HEK293 (cell line): ENCODE measurements at regions not wholly inside any gene's neighbourhood (a gene's known extent, or its start where the extent isn't known, plus 50 kb on each side); places are given as distances from the start of the nearest gene placed in this dataset.

Experiments
- CTCF ChIA-PET: fragments of 350-600 bp; formaldehyde crosslinking; extraction: SDS; loops from one replicate; lab custom pipeline; 2021; ENCODE audit warnings: antibody characterized with exemption; lab: Yijun Ruan, JAX
- POLR2A ChIA-PET: fragments of 300-600 bp; formaldehyde crosslinking; extraction: SDS; loops from one replicate; lab custom pipeline; 2020; ENCODE audit warnings: antibody characterized with exemption, inconsistent platforms; lab: Yijun Ruan, JAX
- H3K27ac ChIP-seq: fragments of 200-500 bp; sonication (Bioruptor generic); 2 replicates; pipeline ENCODE4 v1.5.1; 2014; ENCODE audit warnings: low read depth, low read length, control low read depth, inconsistent platforms; ENCODE audit errors: extremely low read depth
- H3K36me3 ChIP-seq, 2 experiments: fragments of 200-500 bp in 1 of 2; sonication (Bioruptor generic) in 1 of 2; 1 replicate in 1 of 2; 2 replicates in 1 of 2; pipeline ENCODE4 v1.5.1; 2014 to 2017; ENCODE audit warnings: inconsistent platforms in 2 of 2, low read length in 2 of 2; ENCODE audit not compliant: control insufficient read depth in 2 of 2, insufficient read depth in 1 of 2
- H3K4me1 ChIP-seq: fragments of 200-500 bp; sonication (Bioruptor generic); 2 replicates; pipeline ENCODE4 v1.5.1; 2014; ENCODE audit warnings: mild to moderate bottlenecking, low read length, inconsistent platforms; ENCODE audit not compliant: control insufficient read depth, insufficient read depth
- H3K4me3 ChIP-seq: 2 replicates; pipeline ENCODE4 v1.5.1; 2011; ENCODE audit warnings: low read depth, mild to moderate bottlenecking, control low read depth, low read length, moderate library complexity
- H3K9me3 ChIP-seq: fragments of 200-500 bp; sonication (Bioruptor generic); 2 replicates; pipeline ENCODE4 v1.5.1; 2014; ENCODE audit warnings: low read depth, low read length, inconsistent platforms; ENCODE audit not compliant: control insufficient read depth, insufficient read depth
- GFI1B ChIP-seq: fragments of 450-650 bp; formaldehyde crosslinking; IDR thresholded peaks from 2 replicates; pipeline ENCODE4 v1.5.1; 2016; ENCODE audit warnings: missing biosample characterization, missing genetic modification characterization
- GLI4 ChIP-seq: fragments of 450-650 bp; formaldehyde crosslinking; IDR thresholded peaks from 2 replicates; pipeline ENCODE4 v1.5.1; 2016; ENCODE audit warnings: missing biosample characterization, missing genetic modification characterization
- HOXC10 ChIP-seq: sonication (generic); formaldehyde crosslinking; IDR thresholded peaks from 2 replicates; pipeline ENCODE4 v1.8.1; 2023; ENCODE audit warnings: mild to moderate bottlenecking, missing genetic modification reagents
- PATZ1 ChIP-seq: fragments of 450-650 bp; formaldehyde crosslinking; IDR thresholded peaks from 2 replicates; pipeline ENCODE4 v1.5.1; 2016; ENCODE audit warnings: missing biosample characterization, missing genetic modification characterization
- SETDB1 ChIP-seq: IDR thresholded peaks from one replicate; pipeline ENCODE4 v1.6.1; 2017; ENCODE audit warnings: mild to moderate bottlenecking, low read length, moderate library complexity, mixed read lengths; ENCODE audit not compliant: insufficient read length
- ZBTB10 ChIP-seq: fragments of 450-650 bp; formaldehyde crosslinking; IDR thresholded peaks from 2 replicates; pipeline ENCODE4 v1.5.1; 2016; ENCODE audit warnings: missing biosample characterization, missing genetic modification characterization
- ZBTB26 ChIP-seq: fragments of 450-650 bp; formaldehyde crosslinking; optimal IDR thresholded peaks from 2 replicates; pipeline ENCODE3; 2016; ENCODE audit warnings: missing biosample characterization, mild to moderate bottlenecking, missing genetic modification characterization
- ZBTB7A ChIP-seq: fragments of 450-650 bp; formaldehyde crosslinking; IDR thresholded peaks from 2 replicates; pipeline ENCODE4 v1.5.1; 2016; ENCODE audit warnings: low read depth, missing biosample characterization, missing genetic modification characterization
- ZNF138 ChIP-seq: fragments of 450-650 bp; formaldehyde crosslinking; IDR thresholded peaks from 2 replicates; pipeline ENCODE4 v1.5.1; 2016; ENCODE audit warnings: missing biosample characterization, missing genetic modification characterization, borderline replicate concordance
- ZNF146 ChIP-seq: fragments of 450-650 bp; formaldehyde crosslinking; IDR thresholded peaks from 2 replicates; pipeline ENCODE4 v1.5.1; 2016; ENCODE audit warnings: missing biosample characterization, missing genetic modification characterization
- ZNF24 ChIP-seq: fragments of 450-650 bp; formaldehyde crosslinking; IDR thresholded peaks from 2 replicates; pipeline ENCODE4 v1.5.1; 2016; ENCODE audit warnings: missing biosample characterization, missing genetic modification characterization
- ZNF423 ChIP-seq: fragments of 450-650 bp; formaldehyde crosslinking; IDR thresholded peaks from 2 replicates; pipeline ENCODE4 v1.5.1; 2016; ENCODE audit warnings: missing biosample characterization, missing genetic modification characterization
- ZNF514 ChIP-seq: fragments of 450-650 bp; formaldehyde crosslinking; IDR thresholded peaks from 2 replicates; pipeline ENCODE4 v1.5.1; 2016; ENCODE audit warnings: missing biosample characterization, missing genetic modification characterization
- ZNF623 ChIP-seq: fragments of 450-650 bp; formaldehyde crosslinking; IDR thresholded peaks from 2 replicates; pipeline ENCODE4 v1.5.1; 2016; ENCODE audit warnings: missing biosample characterization, missing genetic modification characterization
- ZNF629 ChIP-seq: fragments of 450-650 bp; formaldehyde crosslinking; IDR thresholded peaks from 2 replicates; pipeline ENCODE4 v1.5.1; 2017; ENCODE audit warnings: missing biosample characterization, missing genetic modification characterization
- TF ChIP-seq, protein P1 (sequence below): fragments of 450-650 bp; formaldehyde crosslinking; IDR thresholded peaks from 2 replicates; pipeline ENCODE4 v1.5.1; 2016; ENCODE audit warnings: missing biosample characterization, missing genetic modification characterization

DNA sequence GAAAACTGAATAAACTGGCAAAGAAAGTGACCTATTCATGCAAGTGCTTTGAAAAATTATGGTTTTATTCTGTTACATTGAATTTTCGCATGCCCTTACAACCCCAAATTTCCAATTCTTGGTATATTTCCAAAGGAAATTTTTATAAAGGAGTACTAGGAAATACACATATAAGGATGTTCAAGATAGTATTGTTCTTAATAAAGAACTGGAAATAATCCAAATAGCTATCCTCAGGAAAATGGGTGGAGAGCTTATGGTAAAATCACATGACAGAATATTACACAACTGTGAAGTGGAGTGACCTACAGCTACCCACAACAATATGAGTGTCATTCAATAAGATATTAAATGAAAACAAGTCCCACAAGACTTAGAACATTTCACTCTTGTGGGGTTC is 138.9 kb upstream of the BMPER start (continued):
- TF ChIP-seq, protein P1, sequence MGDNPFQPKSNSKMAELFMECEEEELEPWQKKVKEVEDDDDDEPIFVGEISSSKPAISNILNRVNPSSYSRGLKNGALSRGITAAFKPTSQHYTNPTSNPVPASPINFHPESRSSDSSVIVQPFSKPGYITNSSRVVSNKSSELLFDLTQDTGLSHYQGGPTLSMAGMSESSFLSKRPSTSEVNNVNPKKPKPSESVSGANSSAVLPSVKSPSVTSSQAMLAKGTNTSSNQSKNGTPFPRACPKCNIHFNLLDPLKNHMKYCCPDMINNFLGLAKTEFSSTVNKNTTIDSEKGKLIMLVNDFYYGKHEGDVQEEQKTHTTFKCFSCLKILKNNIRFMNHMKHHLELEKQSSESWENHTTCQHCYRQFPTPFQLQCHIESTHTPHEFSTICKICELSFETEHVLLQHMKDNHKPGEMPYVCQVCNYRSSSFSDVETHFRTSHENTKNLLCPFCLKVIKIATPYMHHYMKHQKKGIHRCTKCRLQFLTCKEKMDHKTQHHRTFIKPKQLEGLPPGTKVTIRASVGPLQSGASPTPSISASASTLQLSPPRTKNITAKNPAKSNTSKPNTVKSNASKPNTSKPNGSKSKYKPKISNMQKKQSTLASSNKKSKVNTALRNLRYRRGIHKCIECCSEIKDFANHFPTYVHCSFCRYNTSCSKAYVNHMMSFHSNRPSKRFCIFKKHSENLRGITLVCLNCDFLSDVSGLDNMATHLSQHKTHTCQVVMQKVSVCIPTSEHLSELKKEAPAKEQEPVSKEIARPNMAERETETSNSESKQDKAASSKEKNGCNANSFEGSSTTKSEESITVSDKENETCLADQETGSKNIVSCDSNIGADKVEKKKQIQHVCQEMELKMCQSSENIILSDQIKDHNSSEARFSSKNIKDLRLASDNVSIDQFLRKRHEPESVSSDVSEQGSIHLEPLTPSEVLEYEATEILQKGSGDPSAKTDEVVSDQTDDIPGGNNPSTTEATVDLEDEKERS (tag by site-specific recombination): no peak
- TF ChIP-seq ZNF146 (tag by site-specific recombination) (no peak), SETDB1 (no peak), ZBTB26 (tag by site-specific recombination) (no peak), ZNF423 (tag by site-specific recombination) (no peak), ZNF623 (tag by site-specific recombination) (no peak), ZNF24 (no peak)

DNA sequence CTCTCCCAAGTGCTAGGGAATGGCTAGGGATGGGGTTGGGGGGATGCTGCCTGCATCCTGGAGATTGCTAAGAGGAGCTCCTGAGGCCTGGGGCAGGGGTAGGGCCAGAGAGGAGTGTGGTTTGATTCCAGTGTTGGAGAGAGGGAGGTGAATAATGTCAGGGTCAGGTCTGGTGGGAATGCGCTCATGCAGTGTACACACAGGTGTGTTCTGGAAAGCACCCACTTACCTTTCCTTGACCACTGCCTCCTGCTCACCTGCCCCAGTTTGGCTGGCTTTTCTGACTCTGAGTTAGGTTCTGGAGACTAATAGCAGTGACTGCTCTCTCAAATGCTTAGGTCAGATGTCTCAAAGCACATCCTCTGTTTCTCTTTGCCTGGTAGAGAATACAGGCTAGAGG is 135.4 kb upstream of the BMPER start:
- Histone ChIP-seq H3K27ac (no peak overlapping the region), H3K36me3 (no peaks in the 10 kb centered on the region), H3K4me3 (no peak overlapping the region), H3K9me3 (no peaks in the 10 kb centered on the region), H3K4me1 (peaks cover 6% of the 10 kb centered on the region)
- TF ChIP-seq ZNF138 (tag by site-specific recombination) (no peak), ZNF514 (tag by site-specific recombination) (no peak), HOXC10 (CRISPR knock-in tag) (no peak), GLI4 (tag by site-specific recombination) (no peak), ZBTB7A (tag by site-specific recombination) (no peak), ZBTB10 (no peak), PATZ1 (tag by site-specific recombination) (no peak), GFI1B (tag by site-specific recombination) (no peak), ZNF629 (no peak)
- ChIA-PET POLR2A (no interaction called here), CTCF (interaction anchor here (2.2 kb wide), 1 partner anchor 12 kb away, joined by 6 read pairs; no protein-coding TSS in a partner anchor)
